ENCODE measurements at regions not wholly inside any gene's neighbourhood (a gene's known extent, or its start where the extent isn't known, plus 50 kb on each side); places are given as distances from the start of the nearest gene placed in this dataset.
"Not testable (repeated sequence)": the region's sequence is repeated elsewhere in the genome, so short reads cannot be mapped to it uniquely, and the experiment has no call there.

GRCh38 chrX:138986235-138986634 lies 274.7 kb upstream of the FGF13 start:
- peak; percentile 5 for DNase-seq (ENCODE audit: low read depth)
- TF ChIP-seq CTCF (conservative IDR thresholded peaks at IDR 0.05; ENCODE audit: control insufficient read depth, insufficient read depth, low read depth, low read length): no peak
- no peak overlapping the region for H3K4me3 ChIP-seq (ENCODE audit: control insufficient read depth, low read depth, low read length)

GRCh38 chrX:138982365-138982764 lies 270.8 kb upstream of the FGF13 start:
- DNase-seq (ENCODE audit: low read depth): no peak
- H3K4me3 ChIP-seq (ENCODE audit: control insufficient read depth, low read depth, low read length): no peak overlapping the region
- no peak for TF ChIP-seq CTCF (conservative IDR thresholded peaks at IDR 0.05; ENCODE audit: control insufficient read depth, insufficient read depth, low read depth, low read length)

- DNase-seq (ENCODE audit: low read depth): no peak
Measured at GRCh38 chrX:138964501-138964900, 253.0 kb upstream of the FGF13 start.

GRCh38 chrX:138962419-138962818 lies 250.9 kb upstream of the FGF13 start:
- H3K4me3 ChIP-seq (ENCODE audit: control insufficient read depth, low read depth, low read length); DNase-seq (ENCODE audit: low read depth): not testable (repeated sequence)

More at GRCh38 chrX:138964501-138964900, 253.0 kb upstream of the FGF13 start:
- TF ChIP-seq CTCF (conservative IDR thresholded peaks at IDR 0.05; ENCODE audit: control insufficient read depth, insufficient read depth, low read depth, low read length): no peak
- no peak overlapping the region for H3K4me3 ChIP-seq (ENCODE audit: control insufficient read depth, low read depth, low read length)

GRCh38 chrX:138954976-138955375 lies 243.5 kb upstream of the FGF13 start:
- DNase-seq (ENCODE audit: low read depth): no peak
- TF ChIP-seq CTCF (conservative IDR thresholded peaks at IDR 0.05; ENCODE audit: control insufficient read depth, insufficient read depth, low read depth, low read length): no peak
- H3K4me3 ChIP-seq (ENCODE audit: control insufficient read depth, low read depth, low read length): no peak overlapping the region

- no peak overlapping the region for H3K4me3 ChIP-seq (ENCODE audit: control insufficient read depth, low read depth, low read length)
- TF ChIP-seq CTCF (conservative IDR thresholded peaks at IDR 0.05; ENCODE audit: control insufficient read depth, insufficient read depth, low read depth, low read length): no peak
- DNase-seq (ENCODE audit: low read depth): peak; percentile 41
Measured at GRCh38 chrX:138946926-138947325, 235.4 kb upstream of the FGF13 start.

GRCh38 chrX:138945219-138945618 lies 233.7 kb upstream of the FGF13 start:
- TF ChIP-seq CTCF (conservative IDR thresholded peaks at IDR 0.05; ENCODE audit: control insufficient read depth, insufficient read depth, low read depth, low read length): no peak
- H3K4me3 ChIP-seq (ENCODE audit: control insufficient read depth, low read depth, low read length): no peak overlapping the region
- peak; percentile 53 for DNase-seq (ENCODE audit: low read depth)

All from fibroblast of mammary gland (primary cell).